Liver (tissue), 8 donors: ENCODE measurements at regions not wholly inside any gene's neighbourhood (a gene's known extent, or its start where the extent isn't known, plus 50 kb on each side); places are given as distances from the start of the nearest gene placed in this dataset.
A peak's percentile ranks its signal among the peaks of the same experiment; 100 is the strongest.

ENCODE experiments used
- DNase-seq: peaks from one replicate; pipeline ENCODE4 v3.0.0-alpha.2; 2017; ENCODE audit warnings: low spot score
- H3K27ac ChIP-seq, 2 donors: one replicate each; pipeline ENCODE4 v1.7.0; 2013; ENCODE audit warnings: inconsistent platforms in 2 of 2, low read length in 2 of 2, control low read depth in 1 of 2, low read depth in 1 of 2, mild to moderate bottlenecking in 1 of 2
- H3K27me3 ChIP-seq, 4 donors: one replicate each; pipeline versions ENCODE4 v1.6.1 to v1.7.0; 2013; ENCODE audit warnings: low read length in 3 of 4, inconsistent platforms in 1 of 4, mild to moderate bottlenecking in 1 of 4, moderate library complexity in 1 of 4; ENCODE audit not compliant: control insufficient read depth in 4 of 4, insufficient read depth in 4 of 4
- H3K36me3 ChIP-seq, 4 donors: one replicate each; pipeline versions ENCODE4 v1.6.1 to v1.7.0; 2013; ENCODE audit warnings: low read length in 3 of 4, mild to moderate bottlenecking in 3 of 4, low read depth in 1 of 4, moderate library complexity in 1 of 4; ENCODE audit not compliant: control insufficient read depth in 4 of 4, insufficient read depth in 3 of 4
- H3K4me1 ChIP-seq, 4 donors: one replicate each; pipeline versions ENCODE4 v1.6.1 to v1.7.0; 2013; ENCODE audit warnings: low read length in 3 of 4, mild to moderate bottlenecking in 3 of 4, moderate library complexity in 1 of 4; ENCODE audit not compliant: control insufficient read depth in 4 of 4, insufficient read depth in 4 of 4
- H3K4me3 ChIP-seq, 3 donors: one replicate each; pipeline versions ENCODE4 v1.6.1 to v1.7.0; 2013; ENCODE audit warnings: low read length in 3 of 3, control low read depth in 1 of 3, low read depth in 1 of 3, mild to moderate bottlenecking in 1 of 3
- H3K9ac ChIP-seq, 2 donors: one replicate each; pipeline ENCODE4 v1.7.0; 2013; ENCODE audit warnings: low read length in 2 of 2, mild to moderate bottlenecking in 2 of 2, moderate library complexity in 2 of 2, control low read depth in 1 of 2, low read depth in 1 of 2
- H3K9me3 ChIP-seq, 4 donors: one replicate each; pipeline versions ENCODE4 v1.6.1 to v1.7.0; 2013; ENCODE audit warnings: low read length in 3 of 4; ENCODE audit not compliant: control insufficient read depth in 4 of 4
- CTCF ChIP-seq: fragments of 150-350 bp; IDR thresholded peaks from 2 replicates; pipeline ENCODE4 v1.5.1; 2017; ENCODE audit warnings: improper control_type of control experiment, low read depth, low read length; ENCODE audit not compliant: missing input control
- EGR1 ChIP-seq, 2 donors: IDR thresholded peaks; 2 replicates each; pipeline ENCODE4 v1.6.1; 2016 to 2018; ENCODE audit warnings: antibody characterized with exemption in 2 of 2, low read depth in 2 of 2
- FOXA1 ChIP-seq: IDR thresholded peaks from 2 replicates; pipeline ENCODE4 v1.6.1; 2016; ENCODE audit warnings: antibody characterized with exemption
- FOXA2 ChIP-seq: IDR thresholded peaks from 2 replicates; pipeline ENCODE4 v1.6.1; 2016; ENCODE audit warnings: antibody characterized with exemption
- GABPA ChIP-seq, 2 donors: IDR thresholded peaks in 1 of 2; conservative IDR thresholded peaks in 1 of 2; 2 replicates each; pipeline ENCODE4 v1.6.1; 2016; ENCODE audit warnings: antibody characterized with exemption in 2 of 2, mild to moderate bottlenecking in 1 of 2, moderate library complexity in 1 of 2
- HNF4A ChIP-seq, 2 donors: conservative IDR thresholded peaks; 2 replicates each; pipeline ENCODE4 v1.6.1; 2016; ENCODE audit warnings: antibody characterized with exemption in 2 of 2, mild to moderate bottlenecking in 2 of 2
- HNF4G ChIP-seq: IDR thresholded peaks from 2 replicates; pipeline ENCODE4 v1.6.1; 2016; ENCODE audit warnings: antibody characterized with exemption
- JUND ChIP-seq, 2 donors: IDR thresholded peaks; 2 replicates each; pipeline ENCODE4 v1.6.1; 2016; ENCODE audit warnings: antibody characterized with exemption in 2 of 2
- NR2F2 ChIP-seq: IDR thresholded peaks from 2 replicates; pipeline ENCODE4 v1.6.1; 2016; ENCODE audit warnings: antibody characterized with exemption
- RAD21 ChIP-seq, 2 donors: IDR thresholded peaks; 2 replicates each; pipeline ENCODE4 v1.6.1; 2016; ENCODE audit warnings: antibody characterized with exemption in 2 of 2, mild to moderate bottlenecking in 2 of 2
- REST ChIP-seq: IDR thresholded peaks from 2 replicates; pipeline ENCODE4 v1.6.1; 2016; ENCODE audit warnings: antibody characterized with exemption, mild to moderate bottlenecking
- RXRA ChIP-seq, 2 donors: IDR thresholded peaks; 2 replicates each; pipeline ENCODE4 v1.6.1; 2017 to 2018; ENCODE audit warnings: antibody characterized with exemption in 2 of 2, mild to moderate bottlenecking in 1 of 2
- SP1 ChIP-seq: IDR thresholded peaks from 2 replicates; pipeline ENCODE4 v1.6.1; 2018; ENCODE audit warnings: antibody characterized with exemption, mild to moderate bottlenecking
- TAF1 ChIP-seq: conservative IDR thresholded peaks from 2 replicates; pipeline ENCODE4 v1.6.1; 2016; ENCODE audit warnings: antibody characterized with exemption, mild to moderate bottlenecking
- YY1 ChIP-seq: IDR thresholded peaks from 2 replicates; pipeline ENCODE4 v1.6.1; 2016; ENCODE audit warnings: antibody characterized with exemption, mild to moderate bottlenecking
- ZBTB33 ChIP-seq: IDR thresholded peaks from 2 replicates; pipeline ENCODE4 v1.6.1; 2016; ENCODE audit warnings: antibody characterized with exemption
- WGBS: extraction: QIAGEN DNeasy Blood & Tissue Kit; methylation state at CpG from one replicate; pipeline ENCODE4 v1.1.7; 2013; 5-methylcytosine and 5-hydroxymethylcytosine counted together
- TF ChIP-seq, protein P1 (sequence below): IDR thresholded peaks from 2 replicates; pipeline ENCODE4 v1.6.1; 2016; ENCODE audit warnings: antibody characterized with exemption
- TF ChIP-seq, protein P2 (sequence below): IDR thresholded peaks from 2 replicates; pipeline ENCODE4 v1.6.1; 2016; ENCODE audit warnings: antibody characterized with exemption
- donor health status: healthy.
- donor health status: healthy.
- donor health status: healthy.
- donor health status: healthy.
- donor health status: healthy.

GRCh38 chr7:91346426-91346825 lies 82.2 kb downstream of the FZD1 start:
- H3K4me3 ChIP-seq, result no peak overlapping the region
- H3K9me3 ChIP-seq, result no peaks in the 10 kb centered on the region
- no peak overlapping the region for H3K9ac ChIP-seq
- no peak for TF ChIP-seq RXRA (IDR thresholded peaks at IDR 0.05)
- TF ChIP-seq GABPA (IDR thresholded peaks at IDR 0.05 in 1 of 2, conservative IDR thresholded peaks at IDR 0.05 in 1 of 2), result no peak
- TF ChIP-seq HNF4G, result no peak
- TF ChIP-seq TAF1, result no peak
- no peak for DNase-seq
- peaks cover 0 to 5% (median under 1%) of the 10 kb centered on the region in 4 donors for H3K4me1 ChIP-seq
- no peak overlapping the region for H3K27ac ChIP-seq
- no peaks in the 10 kb centered on the region for H3K36me3 ChIP-seq
- peaks cover 0 to 2% (median 0%) of the 10 kb centered on the region in 4 donors for H3K27me3 ChIP-seq

DNA sequence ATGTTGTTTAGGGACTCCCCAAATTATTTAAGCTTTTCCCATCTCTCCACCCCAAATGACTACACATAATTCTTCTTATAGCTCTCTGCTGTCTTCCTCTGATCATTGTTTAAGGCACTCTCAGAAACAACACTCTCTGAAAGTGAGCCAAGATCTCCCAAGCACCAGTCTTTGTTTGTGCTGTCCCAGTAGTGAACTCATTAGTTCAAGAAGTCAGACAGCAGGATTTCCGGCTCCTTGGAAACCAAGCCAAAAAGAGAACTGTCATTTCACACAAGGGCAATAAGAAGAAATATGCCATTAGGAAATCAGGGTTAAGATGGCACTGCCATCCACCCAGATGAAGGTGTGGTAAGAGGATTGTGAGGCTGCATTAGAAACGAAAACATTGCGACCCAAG lies 83.1 kb downstream of the FZD1 start:
- H3K36me3 ChIP-seq, result no peaks in the 10 kb centered on the region
- peaks cover 0 to 2% (median 0%) of the 10 kb centered on the region in 4 donors for H3K27me3 ChIP-seq
- peak; percentile 30 to 53 for TF ChIP-seq RXRA (IDR thresholded peaks at IDR 0.05)
- no peak for TF ChIP-seq GABPA (IDR thresholded peaks at IDR 0.05 in 1 of 2, conservative IDR thresholded peaks at IDR 0.05 in 1 of 2)
- no peak for TF ChIP-seq ZBTB33
- no peak for TF ChIP-seq HNF4G
- no peak for TF ChIP-seq HNF4A (conservative IDR thresholded peaks at IDR 0.05)
- TF ChIP-seq EGR1 (IDR thresholded peaks at IDR 0.05; ENCODE audit: low read depth in 2 of 2), result no peak
- no peak for TF ChIP-seq CTCF
- TF ChIP-seq FOXA1, result no peak
- TF ChIP-seq, protein P1, sequence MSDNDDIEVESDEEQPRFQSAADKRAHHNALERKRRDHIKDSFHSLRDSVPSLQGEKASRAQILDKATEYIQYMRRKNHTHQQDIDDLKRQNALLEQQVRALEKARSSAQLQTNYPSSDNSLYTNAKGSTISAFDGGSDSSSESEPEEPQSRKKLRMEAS, result no peak
- TF ChIP-seq JUND (IDR thresholded peaks at IDR 0.05), result no peak
- peak; percentile 92 for TF ChIP-seq NR2F2
- no peak for TF ChIP-seq REST
- no peak for TF ChIP-seq YY1
- no peak for TF ChIP-seq FOXA2
- TF ChIP-seq SP1, result peak; percentile 12
- TF ChIP-seq, protein P2, sequence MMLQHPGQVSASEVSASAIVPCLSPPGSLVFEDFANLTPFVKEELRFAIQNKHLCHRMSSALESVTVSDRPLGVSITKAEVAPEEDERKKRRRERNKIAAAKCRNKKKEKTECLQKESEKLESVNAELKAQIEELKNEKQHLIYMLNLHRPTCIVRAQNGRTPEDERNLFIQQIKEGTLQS, result no peak
- peak in 1 of 2 donors; percentile 29 for TF ChIP-seq RAD21 (IDR thresholded peaks at IDR 0.05)
- no peak for TF ChIP-seq TAF1
- WGBS, result 61% methylated on average over 3 of the region's 3 CpGs
- DNase-seq, result no peak
- H3K9ac ChIP-seq, result no peak overlapping the region
- no peaks in the 10 kb centered on the region for H3K9me3 ChIP-seq
- no peak overlapping the region for H3K27ac ChIP-seq
- peaks cover 0 to 5% (median under 1%) of the 10 kb centered on the region in 4 donors for H3K4me1 ChIP-seq
- H3K4me3 ChIP-seq, result no peak overlapping the region
